ENCODE measurements at regions not wholly inside any gene's neighbourhood (a gene's known extent, or its start where the extent isn't known, plus 50 kb on each side); places are given as distances from the start of the nearest gene placed in this dataset.

DNA sequence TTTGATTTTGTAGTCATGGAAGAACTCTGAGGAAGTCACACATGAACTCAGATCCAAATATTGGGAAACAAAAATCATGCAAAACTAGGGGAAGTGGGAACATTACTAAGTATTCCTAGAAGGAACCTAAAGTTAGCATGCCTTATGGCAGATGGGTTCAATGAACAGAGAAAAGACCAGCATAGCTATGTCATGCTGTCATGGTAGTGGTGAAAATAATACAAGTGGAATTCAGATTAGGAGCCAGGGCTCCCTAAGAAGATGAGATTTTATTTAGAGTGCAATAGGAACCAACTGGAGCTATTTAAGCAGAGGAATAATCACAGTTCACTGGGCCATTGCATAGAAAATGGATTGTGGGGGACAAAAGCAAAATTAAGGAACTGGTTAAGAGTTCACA, 134.0 kb downstream of the DIO2 start:
- H3K36me3 ChIP-seq (ENCODE audit: control insufficient read depth, insufficient read depth, low read length) = no peaks in the 10 kb centered on the region
- no peak overlapping the region for H2AFZ ChIP-seq
- TF ChIP-seq, protein P1, sequence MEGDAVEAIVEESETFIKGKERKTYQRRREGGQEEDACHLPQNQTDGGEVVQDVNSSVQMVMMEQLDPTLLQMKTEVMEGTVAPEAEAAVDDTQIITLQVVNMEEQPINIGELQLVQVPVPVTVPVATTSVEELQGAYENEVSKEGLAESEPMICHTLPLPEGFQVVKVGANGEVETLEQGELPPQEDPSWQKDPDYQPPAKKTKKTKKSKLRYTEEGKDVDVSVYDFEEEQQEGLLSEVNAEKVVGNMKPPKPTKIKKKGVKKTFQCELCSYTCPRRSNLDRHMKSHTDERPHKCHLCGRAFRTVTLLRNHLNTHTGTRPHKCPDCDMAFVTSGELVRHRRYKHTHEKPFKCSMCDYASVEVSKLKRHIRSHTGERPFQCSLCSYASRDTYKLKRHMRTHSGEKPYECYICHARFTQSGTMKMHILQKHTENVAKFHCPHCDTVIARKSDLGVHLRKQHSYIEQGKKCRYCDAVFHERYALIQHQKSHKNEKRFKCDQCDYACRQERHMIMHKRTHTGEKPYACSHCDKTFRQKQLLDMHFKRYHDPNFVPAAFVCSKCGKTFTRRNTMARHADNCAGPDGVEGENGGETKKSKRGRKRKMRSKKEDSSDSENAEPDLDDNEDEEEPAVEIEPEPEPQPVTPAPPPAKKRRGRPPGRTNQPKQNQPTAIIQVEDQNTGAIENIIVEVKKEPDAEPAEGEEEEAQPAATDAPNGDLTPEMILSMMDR (IDR thresholded peaks at IDR 0.05) = no peak
- no peak overlapping the region for H3K4me2 ChIP-seq (ENCODE audit: low read length)
- no peak overlapping the region for H3K27ac ChIP-seq
- no peak overlapping the region for H3K4me3 ChIP-seq (ENCODE audit: low read depth, low read length)
- no peak overlapping the region for H3K9ac ChIP-seq
- H3K79me2 ChIP-seq = no peaks in the 10 kb centered on the region
- no peaks in the 10 kb centered on the region for H3K4me1 ChIP-seq
- H3K27me3 ChIP-seq (ENCODE audit: control insufficient read depth, insufficient read depth, low read length) = no peaks in the 10 kb centered on the region
- no peaks in the 10 kb centered on the region for H3K9me3 ChIP-seq (ENCODE audit: control insufficient read depth, low read length)

GRCh38 chr14:80074900-80075574, 136.3 kb downstream of the DIO2 start:
- H3K4me1 ChIP-seq = no peaks in the 10 kb centered on the region
- H3K4me3 ChIP-seq (ENCODE audit: low read depth, low read length) = no peak overlapping the region
- TF ChIP-seq, protein P1 (IDR thresholded peaks at IDR 0.05) = no peak
- H3K27me3 ChIP-seq (ENCODE audit: control insufficient read depth, insufficient read depth, low read length) = no peaks in the 10 kb centered on the region
- no peaks in the 10 kb centered on the region for H3K79me2 ChIP-seq
- H3K9me3 ChIP-seq (ENCODE audit: control insufficient read depth, low read length) = no peaks in the 10 kb centered on the region
- no peak overlapping the region for H3K9ac ChIP-seq
- H3K36me3 ChIP-seq (ENCODE audit: control insufficient read depth, insufficient read depth, low read length) = no peaks in the 10 kb centered on the region
- no peak overlapping the region for H3K27ac ChIP-seq
- no peak overlapping the region for H3K4me2 ChIP-seq (ENCODE audit: low read length)
- H2AFZ ChIP-seq = no peak overlapping the region

DNA sequence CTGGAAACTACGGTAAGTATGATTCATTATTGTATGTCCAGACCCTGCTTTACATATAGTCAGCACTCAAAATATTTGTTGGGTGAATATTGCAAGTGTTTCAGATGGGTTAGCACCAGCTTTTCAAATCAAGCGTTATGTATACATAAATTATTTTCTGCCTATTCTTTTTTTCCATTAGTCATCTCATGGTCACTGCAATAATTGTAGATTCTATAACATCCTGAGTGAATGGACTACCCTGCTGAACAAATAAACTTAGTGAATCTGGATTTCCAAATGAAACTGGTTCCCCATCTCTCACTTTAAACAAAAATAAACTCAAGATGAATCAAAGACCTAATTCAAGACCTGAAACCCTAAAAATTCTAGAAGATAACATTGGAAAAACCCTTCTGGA, 152.3 kb downstream of the DIO2 start:
- Histone ChIP-seq H2AFZ (no peak overlapping the region), H3K9ac (no peak overlapping the region), H3K36me3 (ENCODE audit: control insufficient read depth, insufficient read depth, low read length) (no peaks in the 10 kb centered on the region), H3K79me2 (no peaks in the 10 kb centered on the region), H3K9me3 (ENCODE audit: control insufficient read depth, low read length) (no peaks in the 10 kb centered on the region), H3K4me2 (ENCODE audit: low read length) (no peak overlapping the region), H3K27me3 (ENCODE audit: control insufficient read depth, insufficient read depth, low read length) (no peaks in the 10 kb centered on the region), H3K4me3 (ENCODE audit: low read depth, low read length) (no peak overlapping the region), H3K4me1 (no peaks in the 10 kb centered on the region), H3K27ac (no peak overlapping the region)
- TF ChIP-seq, protein P1 (IDR thresholded peaks at IDR 0.05) = no peak

DNA sequence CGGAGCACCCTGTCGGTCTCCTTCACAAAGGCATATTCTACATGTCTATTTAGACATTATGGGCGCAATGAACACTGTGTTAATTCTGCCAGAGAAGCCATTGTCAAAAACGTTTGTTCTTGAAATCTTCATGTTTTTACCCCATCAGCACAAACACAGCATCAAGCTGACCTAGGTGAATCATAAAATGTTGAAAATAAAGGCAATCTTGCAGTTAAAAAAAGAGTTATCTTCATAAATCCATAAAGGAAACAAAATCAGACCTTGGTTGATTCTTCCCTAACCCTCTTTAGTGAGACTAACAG, 154.9 kb downstream of the DIO2 start:
- no peak overlapping the region for H3K4me2 ChIP-seq (ENCODE audit: low read length)
- no peaks in the 10 kb centered on the region for H3K9me3 ChIP-seq (ENCODE audit: control insufficient read depth, low read length)
- no peak overlapping the region for H3K4me3 ChIP-seq (ENCODE audit: low read depth, low read length)
- no peak overlapping the region for H3K9ac ChIP-seq
- TF ChIP-seq, protein P1 (IDR thresholded peaks at IDR 0.05) = no peak
- no peaks in the 10 kb centered on the region for H3K79me2 ChIP-seq
- no peaks in the 10 kb centered on the region for H3K36me3 ChIP-seq (ENCODE audit: control insufficient read depth, insufficient read depth, low read length)
- peak overlapping the region; percentile 22 for H2AFZ ChIP-seq
- no peak overlapping the region for H3K27ac ChIP-seq
- no peaks in the 10 kb centered on the region for H3K4me1 ChIP-seq
- no peaks in the 10 kb centered on the region for H3K27me3 ChIP-seq (ENCODE audit: control insufficient read depth, insufficient read depth, low read length)

Measured in parathyroid adenoma (tissue), 2 donors.